NCI-H2107 (cell line): ENCODE measurements at regions not wholly inside any gene's neighbourhood (a gene's known extent, or its start where the extent isn't known, plus 50 kb on each side); places are given as distances from the start of the nearest gene placed in this dataset.
"Not testable (repeated sequence)": the region's sequence is repeated elsewhere in the genome, so short reads cannot be mapped to it uniquely, and the experiment has no call there.

Experiments used
- DNase-seq: peaks from one replicate; lab custom pipeline; 2025; lab: John Stamatoyannopoulos, UW

DNA sequence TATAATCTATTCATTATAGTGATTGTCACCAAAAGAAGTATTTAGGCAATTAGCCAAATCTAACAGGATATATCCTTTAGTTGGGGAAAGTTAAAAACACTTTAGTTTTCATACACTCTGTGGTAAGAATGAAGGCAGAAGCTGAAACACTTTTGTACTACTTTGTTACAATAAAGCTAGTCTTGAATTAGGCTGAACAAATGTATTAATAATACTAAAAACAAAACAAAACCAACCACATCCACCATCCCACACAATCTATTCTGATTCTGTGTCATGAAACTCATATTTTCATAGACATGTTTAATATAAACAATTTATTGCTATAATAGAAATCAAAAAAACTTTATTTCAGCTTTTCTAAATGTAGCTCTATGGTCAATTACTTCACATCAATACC lies 508.8 kb downstream of the ZEB2 start:
- no peak for DNase-seq

DNA sequence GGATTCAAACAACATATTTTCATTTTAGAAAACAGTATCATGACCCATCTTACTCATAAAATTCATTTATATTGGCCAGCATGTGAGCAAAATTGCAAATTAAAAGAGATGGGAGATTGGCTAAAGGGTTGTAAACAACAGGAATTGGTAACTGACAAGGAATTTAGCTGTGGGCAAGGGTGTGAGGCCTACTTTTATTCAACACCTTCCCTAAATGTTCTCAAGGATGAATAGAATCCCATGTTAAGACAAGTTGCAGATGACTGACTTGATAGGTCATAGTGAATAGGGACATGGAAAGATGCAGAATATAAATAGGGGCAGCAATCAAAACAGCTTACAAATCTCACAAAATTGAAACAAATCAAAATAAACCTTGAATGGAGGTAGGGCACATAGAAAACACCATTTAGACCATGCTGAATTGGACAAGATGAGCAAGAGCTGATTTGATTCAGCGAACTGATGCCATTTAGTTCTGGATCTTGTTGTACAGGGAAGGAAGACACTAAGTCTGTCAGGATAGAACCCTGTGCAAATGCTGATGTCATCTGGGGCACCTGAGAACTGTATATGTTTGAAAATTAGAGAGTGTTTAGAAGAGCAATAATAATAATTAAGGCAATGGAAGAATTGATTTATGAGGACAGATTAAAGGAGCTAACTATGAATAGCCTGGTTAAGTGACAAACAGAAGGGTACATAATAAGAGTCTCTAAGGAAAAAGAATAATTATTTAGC lies 509.7 kb downstream of the ZEB2 start:
- no peak for DNase-seq

DNA sequence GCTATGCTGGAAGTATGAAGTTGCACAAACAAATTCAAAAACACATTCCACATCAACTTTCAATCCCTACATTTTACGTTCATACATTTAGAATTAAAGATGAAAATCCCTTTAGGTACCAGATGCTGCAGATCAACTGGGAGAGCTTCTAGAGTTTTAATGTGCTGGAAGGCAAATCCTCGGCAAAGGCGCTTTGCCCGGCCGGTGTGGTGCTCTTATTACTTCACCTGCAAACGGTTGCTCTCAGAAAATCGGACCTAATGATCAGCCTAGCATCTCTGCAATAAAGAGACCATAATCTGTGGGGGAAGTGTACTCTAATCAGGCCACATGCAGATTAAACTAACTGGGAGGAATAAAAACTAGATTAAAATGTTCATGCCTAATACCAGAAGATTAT lies 513.8 kb downstream of the ZEB2 start:
- DNase-seq, result no peak

DNA sequence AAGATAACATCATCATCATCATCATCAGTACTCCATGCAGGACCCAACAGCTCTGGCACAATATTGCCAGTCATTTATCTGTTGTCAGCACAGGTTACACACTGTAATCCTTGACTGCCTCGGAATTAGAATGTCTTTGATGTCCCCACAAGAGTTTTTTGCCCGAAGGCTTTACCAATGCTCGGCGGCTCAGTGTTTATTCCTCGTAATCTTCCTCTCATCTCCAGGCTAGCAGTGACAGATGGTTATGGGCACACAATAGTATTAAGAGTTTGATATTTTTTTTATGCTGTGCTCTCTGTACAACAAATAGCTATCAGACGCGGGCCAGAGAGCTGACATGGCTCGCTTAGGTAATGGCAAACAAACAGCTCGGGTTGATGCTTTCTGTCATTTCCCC lies 515.2 kb downstream of the ZEB2 start:
- DNase-seq, result no peak

DNA sequence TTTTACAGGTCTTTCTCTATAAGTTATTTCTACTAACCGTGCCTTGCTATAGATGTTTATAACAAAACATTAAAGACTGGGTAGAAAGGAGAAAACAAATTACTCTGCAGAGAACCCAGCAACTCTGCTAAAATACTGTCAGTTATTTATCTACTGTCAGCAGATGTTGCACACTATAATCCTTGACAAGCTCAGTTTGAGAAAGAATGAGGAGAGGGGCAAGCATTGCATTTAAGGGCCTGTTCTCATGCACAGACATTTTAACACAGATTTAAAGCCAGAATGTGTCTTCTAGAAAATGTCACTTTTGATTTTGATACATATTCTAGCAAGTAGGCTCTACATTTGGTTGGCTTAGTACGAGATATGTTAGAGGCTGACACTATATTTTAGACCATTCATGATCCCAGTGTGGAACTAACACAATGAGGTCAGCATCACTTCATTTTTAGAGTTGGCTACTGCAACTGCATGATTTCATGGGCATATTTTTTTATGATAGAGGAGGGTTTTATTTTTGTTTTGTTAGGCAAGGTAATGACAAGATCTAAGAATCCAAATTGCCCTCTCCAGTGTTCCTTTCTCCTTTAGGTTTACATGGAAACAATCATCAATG lies 516.4 kb downstream of the ZEB2 start:
- no peak for DNase-seq

DNA sequence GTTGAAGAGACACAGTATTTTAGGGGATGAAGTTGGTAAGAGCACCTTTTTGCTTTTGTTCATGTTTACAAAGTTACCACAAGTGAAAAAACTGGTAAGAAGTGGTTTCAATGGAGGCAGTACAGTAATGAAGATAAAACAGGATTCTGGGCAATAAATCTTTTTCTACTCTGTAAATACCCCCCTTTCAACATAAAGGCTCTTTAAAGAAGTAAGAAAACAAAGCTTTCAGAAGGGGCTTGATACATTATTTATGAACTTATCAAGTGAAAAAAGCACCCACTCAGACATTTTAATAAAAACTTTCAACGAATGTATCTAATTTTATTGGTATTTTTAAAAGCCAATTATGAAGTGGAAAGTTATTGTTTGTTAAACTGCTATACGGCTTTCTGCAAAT lies 522.9 kb downstream of the ZEB2 start:
- DNase-seq, result no peak

DNA sequence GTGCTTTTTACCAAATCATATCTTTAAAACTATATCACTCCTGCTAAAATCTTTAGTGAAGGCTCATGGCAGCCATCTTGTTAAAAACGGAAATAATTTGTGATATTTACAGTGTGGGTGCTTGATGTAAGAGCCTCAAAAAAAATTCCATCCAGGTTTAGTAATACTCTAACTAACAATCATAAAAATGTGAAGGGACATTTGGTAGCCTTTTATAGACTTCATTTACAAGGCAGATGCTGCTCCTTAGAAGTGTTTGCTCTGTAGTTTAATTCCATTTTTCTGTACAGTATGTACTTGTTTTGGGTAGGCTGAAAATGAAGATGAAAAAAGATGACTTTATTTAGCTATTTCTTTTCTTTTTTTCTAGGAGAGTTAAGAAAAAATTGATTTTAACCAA lies 525.0 kb downstream of the ZEB2 start:
- DNase-seq, result no peak

DNA sequence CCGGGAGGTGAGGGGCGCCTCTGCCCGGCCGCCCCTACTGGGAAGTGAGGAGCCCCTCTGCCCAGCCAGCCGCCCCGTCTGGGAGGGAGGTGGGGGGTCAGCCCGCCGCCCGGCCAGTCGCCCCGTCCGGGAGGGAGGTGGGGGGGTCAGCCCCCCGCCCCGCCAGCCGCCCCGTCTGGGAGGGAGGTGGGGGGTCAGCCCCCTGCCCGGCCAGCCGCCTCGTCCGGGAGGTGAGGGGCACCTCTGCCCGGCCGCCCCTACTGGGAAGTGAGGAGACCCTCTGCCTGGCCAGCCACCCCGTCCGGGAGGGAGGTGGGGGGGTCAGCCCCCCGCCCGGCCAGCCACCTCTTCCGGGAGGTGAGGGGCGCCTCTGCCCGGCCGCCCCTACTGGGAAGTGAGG lies 528.3 kb downstream of the ZEB2 start:
- DNase-seq, result not testable (repeated sequence)

DNA sequence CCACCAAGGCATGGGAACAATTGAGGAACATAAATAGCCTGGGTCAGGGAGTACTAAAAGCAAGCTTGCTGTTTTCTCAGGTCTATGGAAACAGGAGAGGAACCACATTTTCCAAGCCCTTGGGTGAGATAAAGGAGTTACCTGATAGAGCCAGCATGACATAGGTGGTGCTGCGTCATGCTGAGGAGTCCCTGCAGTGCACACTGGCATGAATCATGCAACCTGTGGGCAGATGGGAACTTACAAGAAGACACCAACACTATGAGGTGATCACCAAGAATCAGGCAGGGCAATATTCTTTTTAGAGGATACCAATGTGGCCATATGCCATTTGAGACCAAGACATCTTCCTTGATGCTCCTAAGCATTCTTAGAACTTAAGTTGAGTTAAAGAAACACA lies 531.8 kb downstream of the ZEB2 start:
- no peak for DNase-seq

DNA sequence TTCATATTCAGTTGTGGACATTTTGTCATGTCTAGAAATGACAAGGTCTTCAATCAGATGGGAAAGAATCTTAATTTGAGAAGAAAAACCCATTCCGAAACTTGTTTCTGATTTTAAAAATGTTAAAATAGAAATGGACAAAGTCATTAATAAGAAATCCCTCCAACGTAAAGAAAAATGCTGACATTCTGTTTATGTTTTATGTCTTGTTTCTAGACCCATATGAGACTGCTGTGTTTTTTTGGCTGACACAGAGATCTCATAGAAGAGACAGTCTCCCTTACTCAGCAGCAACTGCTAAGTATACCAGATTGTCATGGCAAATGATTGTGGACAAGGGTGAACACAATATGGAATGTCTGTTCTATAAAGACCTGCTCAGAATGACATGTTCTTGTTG lies 538.5 kb downstream of the ZEB2 start:
- no peak for DNase-seq

DNA sequence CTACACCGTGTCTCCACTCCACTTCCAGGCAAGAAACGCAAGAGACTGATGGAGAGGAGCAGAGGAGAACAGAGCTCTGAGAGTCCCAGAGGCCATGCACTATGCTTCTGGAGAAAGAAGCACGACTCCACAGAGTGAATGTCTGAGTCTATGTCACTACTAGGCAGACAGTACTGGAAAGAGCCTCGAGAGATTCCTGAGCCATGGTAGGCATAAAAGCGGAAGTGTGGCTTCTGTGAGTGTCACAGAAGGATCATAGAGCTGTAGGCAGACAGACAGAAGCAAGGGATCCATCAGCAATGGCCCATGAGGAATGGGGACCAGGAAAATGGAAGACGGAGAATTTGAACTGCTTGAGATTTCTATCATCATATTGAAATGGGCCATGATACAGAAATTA lies 542.6 kb downstream of the ZEB2 start:
- no peak for DNase-seq

DNA sequence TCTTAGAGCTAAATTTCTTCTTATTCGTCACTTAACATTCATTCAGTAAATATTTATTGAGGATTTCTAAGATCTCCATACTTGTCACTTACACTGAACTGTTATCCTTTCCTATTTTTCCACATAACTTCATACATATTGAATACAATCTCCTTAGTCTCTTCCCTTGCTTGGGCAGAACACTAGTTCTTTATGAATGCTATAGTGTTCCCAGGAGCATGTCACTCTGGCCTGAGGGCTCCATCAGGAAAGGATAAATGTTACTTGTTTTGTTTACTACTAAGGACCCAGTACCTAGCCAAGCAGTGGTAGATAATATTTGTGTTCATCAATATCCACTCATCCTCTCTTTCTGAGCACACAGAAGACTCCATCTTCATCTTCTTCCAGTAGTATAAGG lies 544.7 kb downstream of the ZEB2 start:
- DNase-seq, result no peak

DNA sequence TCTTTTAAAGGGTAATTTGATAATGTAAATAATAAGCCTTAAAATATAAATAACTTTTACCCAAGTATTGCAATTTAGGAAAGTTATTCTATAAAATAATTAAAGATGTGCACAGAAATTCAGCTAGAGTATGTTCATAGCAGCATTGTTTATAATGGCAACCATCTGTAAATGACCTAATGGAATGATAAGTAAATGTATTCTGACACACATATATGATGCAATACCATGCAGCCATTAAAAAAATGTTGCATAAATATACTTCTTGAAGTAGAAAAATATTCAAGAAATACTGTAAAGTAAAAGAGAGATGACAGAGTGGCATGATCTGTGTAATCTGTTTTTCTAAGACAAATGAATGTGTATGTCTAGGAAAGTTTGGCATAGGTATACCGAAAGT lies 545.7 kb downstream of the ZEB2 start:
- DNase-seq, result no peak

DNA sequence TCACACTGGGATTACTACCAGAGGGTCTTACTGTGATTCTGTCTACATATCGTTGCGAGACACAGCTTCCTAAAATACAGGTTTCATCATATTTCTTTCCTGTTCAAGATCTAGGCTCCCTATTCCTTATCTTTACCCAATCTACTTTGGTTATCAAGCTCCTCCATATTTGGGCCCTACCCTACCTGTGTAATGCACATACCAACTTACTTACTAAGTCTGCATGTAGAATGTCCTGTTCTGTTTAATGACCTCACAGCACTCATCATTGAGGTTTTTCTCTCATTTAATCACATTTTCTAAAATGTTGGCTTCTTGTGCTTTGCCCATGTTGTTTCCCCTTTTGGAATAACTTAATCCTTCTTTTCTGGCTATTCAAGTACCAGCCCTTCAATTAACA lies 551.1 kb downstream of the ZEB2 start:
- DNase-seq, result no peak

DNA sequence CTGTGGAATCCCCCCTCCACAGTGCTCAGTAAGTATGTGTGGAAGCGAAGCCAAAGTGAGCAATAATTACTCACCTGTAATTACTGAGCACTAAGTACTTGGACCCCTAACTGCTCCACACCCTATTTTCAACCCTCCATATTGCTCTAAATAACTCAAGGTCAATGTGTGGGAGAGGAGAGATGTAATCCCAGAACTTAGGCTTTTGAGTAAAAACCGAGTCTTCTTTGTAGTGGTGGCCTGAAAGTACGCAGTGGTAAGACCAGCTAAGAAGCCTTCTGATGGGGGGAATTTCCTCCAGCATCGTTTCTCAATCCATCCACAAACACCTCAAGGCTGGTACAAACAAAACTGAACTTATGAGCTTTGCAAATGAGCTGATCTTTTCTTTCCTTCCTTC lies 551.6 kb downstream of the ZEB2 start:
- DNase-seq, result no peak

DNA sequence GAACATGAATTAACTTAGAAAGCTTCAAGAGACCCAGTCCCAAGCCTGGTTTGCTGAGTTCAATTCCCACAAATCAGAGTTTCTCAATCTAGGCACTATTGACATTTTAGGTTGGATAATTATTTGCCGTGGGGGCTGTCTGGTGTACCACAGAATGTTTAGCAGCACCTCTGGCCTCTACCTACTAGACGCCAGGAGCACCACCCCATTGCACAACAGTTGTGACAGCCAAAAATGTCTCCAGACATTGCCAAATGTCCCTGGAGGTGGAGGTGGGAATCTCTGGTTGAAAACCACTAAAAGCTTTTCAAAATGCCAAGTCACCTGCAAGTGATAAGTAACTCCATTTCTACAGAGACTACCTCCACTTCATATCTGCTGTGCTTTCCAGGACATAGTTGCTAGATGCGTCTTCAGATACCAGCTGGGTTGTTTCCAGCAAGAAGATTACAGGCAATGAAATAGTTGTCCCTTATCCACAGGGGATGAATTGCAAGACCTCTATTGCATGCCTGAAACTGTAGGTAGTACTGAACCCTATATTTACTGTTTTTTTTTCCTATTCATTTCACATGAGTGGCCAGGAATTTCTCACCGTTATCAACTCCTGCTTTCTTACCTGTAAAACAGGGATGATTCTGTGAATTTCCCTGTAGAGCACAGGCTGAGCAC lies 554.3 kb downstream of the ZEB2 start:
- no peak for DNase-seq

DNA sequence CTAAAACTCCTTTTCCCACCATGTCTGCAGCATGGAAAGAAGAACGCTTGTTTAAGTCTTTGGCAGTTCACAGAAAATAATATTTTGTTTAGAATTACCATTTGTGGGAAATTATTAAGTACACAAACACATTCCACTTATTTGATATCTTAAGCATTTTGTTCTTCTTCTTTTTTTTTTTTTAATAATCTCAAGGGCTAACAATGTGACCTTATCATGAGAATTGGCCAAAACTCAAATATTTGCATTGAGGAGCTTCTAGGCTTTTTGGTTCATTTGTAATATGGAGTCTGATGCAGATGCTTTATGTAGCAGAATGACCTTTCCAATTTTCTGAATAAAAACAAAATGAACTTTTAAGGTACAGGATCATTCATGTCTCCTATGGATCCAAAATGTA lies 555.0 kb downstream of the ZEB2 start:
- DNase-seq, result no peak

DNA sequence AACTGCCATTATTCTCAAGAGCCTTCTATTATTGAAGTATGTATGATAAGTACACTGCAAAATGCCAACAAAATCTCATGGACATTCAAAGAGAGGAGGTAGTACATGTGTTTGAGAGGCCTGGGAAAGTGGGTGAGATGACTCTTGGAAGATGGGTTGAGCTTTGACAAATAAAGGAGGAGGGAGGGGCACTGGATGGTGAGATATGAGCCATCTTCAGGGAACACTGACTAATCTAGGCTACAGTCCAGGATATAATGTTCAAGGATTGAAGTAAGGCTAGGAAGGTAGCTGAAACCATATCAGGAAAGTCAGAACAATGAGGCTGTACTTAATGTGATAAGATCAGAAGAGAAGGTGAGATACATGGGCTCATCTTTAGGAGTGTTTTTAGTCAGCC lies 559.7 kb downstream of the ZEB2 start:
- DNase-seq, result no peak

DNA sequence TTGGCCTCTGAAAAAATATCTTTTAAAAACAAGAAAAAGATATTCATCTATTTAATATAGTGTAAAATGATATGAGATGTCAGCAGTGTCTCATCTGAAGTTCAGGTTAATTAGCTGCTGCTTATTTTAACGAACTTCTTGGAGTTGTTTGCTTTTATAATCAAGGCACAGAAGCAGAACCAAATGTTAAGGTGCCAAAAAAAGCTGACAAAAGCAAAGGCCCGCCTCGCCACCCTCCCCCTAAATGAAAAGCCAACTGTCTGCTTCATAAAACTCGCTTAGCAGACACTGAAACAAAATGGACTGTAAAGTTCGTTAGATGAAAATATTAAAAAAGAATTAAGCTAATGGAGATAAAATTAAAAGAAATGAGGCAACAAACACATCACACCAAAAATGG lies 562.6 kb downstream of the ZEB2 start:
- no peak for DNase-seq

DNA sequence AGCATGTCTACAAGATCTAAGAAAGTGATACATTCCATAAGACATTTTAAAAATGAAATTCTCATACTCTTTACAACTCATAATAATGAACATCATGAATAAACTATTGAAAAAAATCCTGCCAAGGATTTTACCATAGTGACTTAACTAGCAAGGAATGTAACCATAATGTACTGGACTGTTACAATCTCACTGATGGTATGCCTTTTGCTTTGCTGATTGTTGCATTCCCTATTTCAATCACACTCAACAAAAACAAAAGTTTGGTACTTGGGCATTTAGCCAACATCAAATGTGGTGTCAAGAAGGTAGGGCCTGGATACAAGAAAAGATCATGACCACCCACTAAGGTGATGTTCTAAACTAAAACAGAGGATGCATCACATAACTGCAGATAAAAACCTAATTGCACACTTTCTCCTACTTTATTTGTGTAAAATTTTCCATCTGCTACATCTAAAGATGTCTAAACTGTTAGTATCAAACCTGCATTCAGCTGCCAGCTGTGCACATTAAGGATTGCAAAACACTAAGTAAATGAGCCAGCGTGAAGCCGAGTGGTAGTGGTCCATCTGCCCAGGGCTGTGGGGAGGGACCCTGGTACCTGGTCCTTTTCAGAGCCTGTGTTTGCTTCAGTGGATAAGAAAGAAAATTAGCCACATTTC lies 564.4 kb downstream of the ZEB2 start:
- DNase-seq, result no peak

DNA sequence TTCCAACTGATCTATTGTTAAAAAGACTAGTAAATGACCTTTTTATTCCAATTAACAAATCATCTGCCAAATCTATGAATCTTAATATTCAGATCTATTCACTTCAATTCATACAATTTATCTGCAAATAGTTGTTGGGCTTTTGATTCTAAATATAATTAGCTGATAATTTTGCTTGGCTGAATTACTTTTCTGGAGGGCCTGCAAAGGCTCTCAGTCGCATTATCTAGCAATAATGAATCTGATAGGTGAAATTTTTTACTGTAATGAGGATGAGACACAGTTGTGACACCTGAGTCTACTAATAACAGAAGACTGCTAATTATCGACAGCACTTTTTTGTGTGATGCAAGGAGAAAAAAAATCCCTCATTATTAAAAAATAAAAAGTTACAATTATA lies 565.1 kb downstream of the ZEB2 start:
- no peak for DNase-seq

DNA sequence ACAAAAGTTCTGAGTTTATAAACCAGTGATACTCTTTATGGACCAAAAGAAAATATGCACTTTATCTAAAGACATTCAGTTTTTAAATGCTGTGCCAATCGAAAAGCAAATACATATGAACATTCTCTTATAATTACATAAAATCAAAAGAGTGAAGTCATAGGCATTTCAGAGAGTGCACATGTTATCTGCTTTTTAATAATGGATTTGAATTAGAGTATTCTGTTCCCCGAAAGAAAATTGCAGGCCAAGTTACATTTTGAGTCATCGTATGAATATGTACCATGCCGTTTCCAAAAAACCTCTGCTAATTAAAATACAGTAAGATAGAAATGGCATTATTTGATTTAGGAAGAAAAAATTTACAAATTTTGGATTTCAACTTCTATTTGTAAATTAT lies 565.7 kb downstream of the ZEB2 start:
- no peak for DNase-seq

DNA sequence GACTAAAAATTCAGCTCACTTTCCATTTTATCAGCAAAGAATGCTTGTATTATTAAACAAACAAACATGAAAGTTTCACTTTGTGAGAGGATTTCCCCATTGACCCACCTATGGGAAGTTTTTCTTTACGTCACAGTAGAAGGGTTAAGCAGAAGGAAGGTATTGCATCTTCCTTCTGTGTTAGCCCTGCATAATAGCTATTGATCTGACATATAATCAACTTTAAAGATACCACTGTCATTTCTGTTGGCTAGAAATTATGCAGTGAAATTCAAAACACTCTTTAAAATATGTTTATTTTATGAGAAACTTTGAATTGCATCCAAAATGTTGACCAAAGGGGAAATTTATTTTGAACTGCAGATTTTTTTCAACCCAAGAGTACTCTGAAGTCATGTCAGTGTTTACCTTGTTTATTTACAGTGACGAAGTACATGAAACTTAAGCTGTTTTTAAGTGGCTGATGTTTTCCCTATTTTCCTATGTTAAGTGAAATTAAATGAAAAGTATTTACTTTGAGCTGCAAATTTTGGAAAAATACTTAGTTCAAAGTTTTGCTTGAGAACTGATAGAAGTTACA lies 566.4 kb downstream of the ZEB2 start:
- DNase-seq, result no peak
